ENCODE measurements at regions not wholly inside any gene's neighbourhood (a gene's known extent, or its start where the extent isn't known, plus 50 kb on each side); places are given as distances from the start of the nearest gene placed in this dataset.

GRCh38 chr7:10799475-10799874 lies 174.2 kb upstream of the PHF14 start:
- Mint-ChIP-seq H3K27me3 (peaks cover 3% of the 10 kb centered on the region), H3K4me3 (no peak overlapping the region), H3K27ac (no peak overlapping the region), H3K9me3 (no peaks in the 10 kb centered on the region), H3K4me1 (ENCODE audit: low read depth) (no peaks in the 10 kb centered on the region), H3K36me3 (ENCODE audit: low read depth) (no peaks in the 10 kb centered on the region)
- no peak for DNase-seq
- no peak for TF ChIP-seq CTCF (IDR thresholded peaks at IDR 0.05)
- ATAC-seq = no peak
- intact Hi-C loops (cut with micrococcal nuclease) = no loop called here
- ChIA-PET CTCF (no interaction called here), POLR2A (no interaction called here)

- CTCF ChIA-PET = no interaction called here
- no peak overlapping the region for H3K27ac Mint-ChIP-seq
- intact Hi-C loops (cut with micrococcal nuclease) = no loop called here
- no peaks in the 10 kb centered on the region for H3K36me3 Mint-ChIP-seq (ENCODE audit: low read depth)
- H3K27me3 Mint-ChIP-seq = peaks cover 3% of the 10 kb centered on the region
- DNase-seq (no peak), ATAC-seq (no peak)
- no peaks in the 10 kb centered on the region for H3K9me3 Mint-ChIP-seq
- TF ChIP-seq CTCF (IDR thresholded peaks at IDR 0.05) = no peak
- no peaks in the 10 kb centered on the region for H3K4me1 Mint-ChIP-seq (ENCODE audit: low read depth)
- H3K4me3 Mint-ChIP-seq = no peak overlapping the region
- POLR2A ChIA-PET = no interaction called here
Observed at GRCh38 chr7:10802011-10802410, 171.7 kb upstream of the PHF14 start.

GRCh38 chr7:10802526-10802925 lies 171.1 kb upstream of the PHF14 start:
- ATAC-seq (no peak), DNase-seq (no peak)
- H3K4me1 Mint-ChIP-seq (ENCODE audit: low read depth) = no peaks in the 10 kb centered on the region
- POLR2A ChIA-PET = no interaction called here
- no peak overlapping the region for H3K4me3 Mint-ChIP-seq
- CTCF ChIA-PET = no interaction called here
- H3K27ac Mint-ChIP-seq = no peak overlapping the region
- intact Hi-C loops (cut with micrococcal nuclease) = no loop called here
- TF ChIP-seq CTCF (IDR thresholded peaks at IDR 0.05) = no peak
- no peaks in the 10 kb centered on the region for H3K9me3 Mint-ChIP-seq
- H3K36me3 Mint-ChIP-seq (ENCODE audit: low read depth) = no peaks in the 10 kb centered on the region
- H3K27me3 Mint-ChIP-seq = peaks cover 3% of the 10 kb centered on the region

GRCh38 chr7:10803720-10804119 lies 170.0 kb upstream of the PHF14 start:
- POLR2A ChIA-PET = no interaction called here
- H3K36me3 Mint-ChIP-seq (ENCODE audit: low read depth) = no peaks in the 10 kb centered on the region
- DNase-seq (no peak), ATAC-seq (no peak)
- H3K27ac Mint-ChIP-seq = no peak overlapping the region
- CTCF ChIA-PET = interaction anchor here (1.1 kb wide), 1 partner anchor 10 kb away, joined by 3 read pairs; no protein-coding TSS in a partner anchor
- no peaks in the 10 kb centered on the region for H3K9me3 Mint-ChIP-seq
- H3K4me1 Mint-ChIP-seq (ENCODE audit: low read depth) = no peaks in the 10 kb centered on the region
- TF ChIP-seq CTCF (IDR thresholded peaks at IDR 0.05) = no peak
- intact Hi-C loops (cut with micrococcal nuclease) = no loop called here
- no peaks in the 10 kb centered on the region for H3K27me3 Mint-ChIP-seq
- H3K4me3 Mint-ChIP-seq = no peak overlapping the region

- intact Hi-C loops (cut with micrococcal nuclease) = loop anchor here (5.0 kb wide), 1 partner anchor 532 kb away; no protein-coding TSS in a partner anchor
- H3K4me3 Mint-ChIP-seq = no peak overlapping the region
- CTCF ChIA-PET = interaction anchor here (1.1 kb wide), 1 partner anchor 11 kb away, joined by 3 read pairs; no protein-coding TSS in a partner anchor
- no peaks in the 10 kb centered on the region for H3K36me3 Mint-ChIP-seq (ENCODE audit: low read depth)
- H3K27me3 Mint-ChIP-seq = no peaks in the 10 kb centered on the region
- no peak overlapping the region for H3K27ac Mint-ChIP-seq
- POLR2A ChIA-PET = no interaction called here
- no peak for TF ChIP-seq CTCF (IDR thresholded peaks at IDR 0.05)
- peaks cover 2% of the 10 kb centered on the region for H3K9me3 Mint-ChIP-seq
- H3K4me1 Mint-ChIP-seq (ENCODE audit: low read depth) = no peaks in the 10 kb centered on the region
- ATAC-seq = no peak
- DNase-seq = no peak
Observed at GRCh38 chr7:10804770-10805169, 168.9 kb upstream of the PHF14 start.
